ENCODE measurements at regions not wholly inside any gene's neighbourhood (a gene's known extent, or its start where the extent isn't known, plus 50 kb on each side); places are given as distances from the start of the nearest gene placed in this dataset.

- H3K56ac ChIP-seq (ENCODE audit: extremely low read depth, insufficient read depth, low read length), result no peak overlapping the region
- no peak overlapping the region for H4K5ac ChIP-seq (ENCODE audit: low read depth, low read length)
- no peaks in the 10 kb centered on the region for H3K9me3 ChIP-seq (ENCODE audit: control insufficient read depth, insufficient read depth, low read length)
- BruUV-seq (replicated peaks), result no TSS peak
- no peak overlapping the region for H3K14ac ChIP-seq (replicated peaks; ENCODE audit: low read depth, low read length)
- H3K4me2 ChIP-seq (ENCODE audit: low read depth, low read length), result no peak overlapping the region
- DNase-seq, result no peak
- ChIA-PET POLR2A (ENCODE audit: unreplicated experiment) (no interaction called here), CTCF (interaction anchor here (0.7 to 1.4 kb wide), 3 partner anchors 13 to 369 kb away, joined by 3 read pairs; no protein-coding TSS in a partner anchor)
- ATAC-seq (ENCODE audit: low read depth), result no peak
- in situ Hi-C loops (cut with MboI; ENCODE audit: low sequenced_read_pairs), result no loop called here
- H4K8ac ChIP-seq (ENCODE audit: low read depth in 2 of 2, low read length in 2 of 2), result no peak overlapping the region
- no peak overlapping the region for H2AK5ac ChIP-seq (ENCODE audit: low read depth, low read length)
- WGBS, 2 experiments (ENCODE audit: extremely low coverage in 2 of 2, insufficient read length in 1 of 2), result no CpG with 5 or more reads among the region's 13 CpGs
- no peak overlapping the region for H2BK15ac ChIP-seq (ENCODE audit: low read depth, low read length)
- H4K20me1 ChIP-seq (ENCODE audit: insufficient read depth, low read length), result no peaks in the 10 kb centered on the region
- TF ChIP-seq FOS (IDR thresholded peaks at IDR 0.05; ENCODE audit: low read depth, low read length) (no peak), BHLHE40 (IDR thresholded peaks at IDR 0.05; ENCODE audit: low read depth, low read length) (no peak), CTCF (conservative IDR thresholded peaks at IDR 0.05; ENCODE audit: low read depth, low read length) (peak; percentile 38), RAD21 (IDR thresholded peaks at IDR 0.05; ENCODE audit: low read length) (peak; percentile 32; the same call in 1 of the 2 replicates), USF2 (IDR thresholded peaks at IDR 0.05; ENCODE audit: low read depth, low read length) (no peak), SMC3 (IDR thresholded peaks at IDR 0.05; ENCODE audit: low read depth, low read length) (peak; percentile 25; the same call in 1 of the 2 replicates), ELK1 (IDR thresholded peaks at IDR 0.05; ENCODE audit: borderline replicate concordance, low read depth, low read length) (no peak), MAZ (IDR thresholded peaks at IDR 0.05; ENCODE audit: borderline replicate concordance, low read depth, low read length) (no peak)
- H3K4me1 ChIP-seq (ENCODE audit: control insufficient read depth, insufficient read depth, low read length), result no peaks in the 10 kb centered on the region
- dilution Hi-C loops (cut with HindIII; ENCODE audit: low sequenced_read_pairs, unreplicated experiment), result no loop called here
- H3K9ac ChIP-seq (ENCODE audit: low read depth, low read length), result no peak overlapping the region
- H2AFZ ChIP-seq (replicated peaks; ENCODE audit: low read length, poor library complexity), result no peak overlapping the region
- no peak overlapping the region for H3K23ac ChIP-seq (ENCODE audit: low read depth, low read length)
- no peak overlapping the region for H2AK9ac ChIP-seq (replicated peaks; ENCODE audit: low read depth, low read length, poor library complexity)
- H4K91ac ChIP-seq (ENCODE audit: insufficient read depth, low read depth, low read length), result no peak overlapping the region
- H3K27me3 ChIP-seq (ENCODE audit: control insufficient read depth, insufficient read depth, low read length), result peaks cover 1% of the 10 kb centered on the region; the same call in 1 of the 2 replicates
- H3K9me1 ChIP-seq (ENCODE audit: insufficient read depth, low read length), result no peaks in the 10 kb centered on the region
- no peak overlapping the region for H3K18ac ChIP-seq (ENCODE audit: low read depth, low read length)
- H3K4ac ChIP-seq (ENCODE audit: low read depth, low read length), result no peak overlapping the region
- no peak overlapping the region for H3K27ac ChIP-seq (ENCODE audit: insufficient read depth, low read length)
- no peak overlapping the region for H3K4me3 ChIP-seq (ENCODE audit: insufficient read depth, low read depth, low read length)
- no peaks in the 10 kb centered on the region for H3K79me1 ChIP-seq (ENCODE audit: low read depth in 1 of 2, low read length in 2 of 2)
- H2BK5ac ChIP-seq (ENCODE audit: low read depth, low read length, poor library complexity, severe bottlenecking), result no peak overlapping the region
- no peak overlapping the region for H2BK20ac ChIP-seq (ENCODE audit: low read depth, low read length)
- intact Hi-C loops (cut with micrococcal nuclease), result loop anchor here (2.0 to 5.0 kb wide), 2 partner anchors 155 to 266 kb away; no protein-coding TSS in a partner anchor
- H2BK120ac ChIP-seq (ENCODE audit: low read depth, low read length), result no peak overlapping the region
- no peaks in the 10 kb centered on the region for H3K36me3 ChIP-seq (ENCODE audit: control insufficient read depth, insufficient read depth, low read length)
Observed at GRCh38 chr3:72665701-72666446, 182.4 kb downstream of the SHQ1 start.

Data from IMR-90 (cell line).